Muscle of arm (tissue), 1 donor: ENCODE measurements at regions not wholly inside any gene's neighbourhood (a gene's known extent, or its start where the extent isn't known, plus 50 kb on each side); places are given as distances from the start of the nearest gene placed in this dataset.

Source experiments
- DNase-seq: peaks from one replicate; pipeline ENCODE4 v3.0.0-alpha.2; 2013

DNA sequence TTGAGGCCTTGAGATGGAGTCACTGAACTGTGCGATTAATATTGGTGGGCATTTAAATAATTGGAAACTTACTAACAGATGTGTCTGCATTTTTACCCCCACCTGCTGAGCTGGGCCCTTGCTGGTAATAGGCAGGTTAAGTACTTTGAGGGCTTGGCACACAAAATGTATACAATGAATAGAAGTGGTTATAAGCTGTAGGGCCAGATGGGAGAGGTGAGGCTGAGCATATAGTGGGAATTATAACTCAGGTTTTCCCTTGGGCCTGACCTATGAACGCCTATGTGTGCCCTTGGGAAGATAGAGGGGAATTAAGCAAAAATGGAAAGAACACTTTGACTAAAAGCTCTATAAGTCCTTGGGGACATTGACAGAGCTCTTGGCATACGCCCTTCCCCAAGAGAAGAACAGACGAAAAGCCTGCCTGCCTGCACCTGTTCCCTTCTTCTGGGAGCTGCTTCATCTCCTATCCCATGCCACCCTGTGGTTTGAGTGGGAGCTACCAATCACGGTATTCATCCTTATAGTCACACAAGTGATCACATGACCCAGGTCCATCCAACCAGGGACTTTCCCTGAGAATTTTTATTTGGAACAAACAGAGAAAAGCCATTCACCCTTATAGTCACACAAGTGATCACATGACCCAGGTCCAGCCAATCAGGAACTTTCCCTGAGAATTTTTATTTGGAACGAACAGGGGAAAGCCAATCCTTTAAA, 260.7 kb upstream of the CSF3R start:
- DNase-seq, result no peak

GRCh38 chr1:36741066-36741465, 258.4 kb upstream of the CSF3R start:
- no peak for DNase-seq

DNA sequence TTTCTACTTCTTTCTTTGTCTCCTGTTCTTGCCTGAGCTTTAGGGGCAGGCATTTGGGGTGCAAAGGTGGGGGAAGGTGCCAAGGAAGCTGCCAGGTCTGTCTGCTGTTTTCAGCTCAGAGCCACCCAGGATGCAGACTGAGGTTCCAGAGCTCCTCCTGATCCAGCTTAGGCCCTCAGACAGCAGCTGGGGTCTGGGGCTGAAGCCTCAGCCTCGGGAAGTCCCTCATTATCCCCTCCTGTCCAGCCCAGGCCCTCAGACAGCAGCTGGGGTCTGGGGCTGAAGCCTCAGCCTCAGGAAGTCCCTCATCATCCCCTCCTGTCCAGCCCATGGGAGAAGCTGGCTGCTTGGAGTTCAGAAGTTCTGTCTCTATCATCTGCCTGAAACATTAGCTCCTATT, 257.7 kb upstream of the CSF3R start:
- no peak for DNase-seq

DNA sequence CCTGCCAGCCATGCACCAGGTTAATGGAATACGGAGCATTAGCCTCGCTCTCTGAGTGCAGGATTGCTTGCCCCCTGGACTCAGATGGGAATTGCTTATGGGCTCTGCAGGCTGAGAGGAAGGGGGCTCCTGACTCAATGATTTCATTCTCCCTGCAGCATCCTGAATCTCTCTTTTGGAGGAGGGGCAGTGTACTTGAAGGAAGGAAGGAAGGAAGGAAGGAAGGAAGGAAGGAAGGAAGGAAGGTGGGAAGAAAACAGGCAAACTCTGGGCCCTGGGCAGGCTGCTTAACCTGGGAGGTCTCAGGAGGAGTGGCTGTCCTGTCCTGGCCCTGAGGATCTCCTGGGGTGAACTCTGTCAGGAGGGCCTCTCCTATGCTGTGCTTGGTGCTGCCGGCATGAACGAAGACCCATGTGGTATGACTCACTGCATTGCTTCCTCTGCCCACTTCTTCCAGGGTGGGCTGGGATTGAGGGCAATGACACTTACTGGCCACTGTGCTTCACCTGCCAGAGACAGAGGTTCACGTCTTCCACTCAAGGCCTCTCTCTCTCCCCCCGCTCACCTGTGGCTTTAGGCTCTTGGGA, 257.1 kb upstream of the CSF3R start:
- no peak for DNase-seq

- DNase-seq, result no peak
Observed at GRCh38 chr1:36738245-36738644, 255.5 kb upstream of the CSF3R start.

GRCh38 chr1:36737767-36738166, 255.1 kb upstream of the CSF3R start:
- DNase-seq, result no peak

DNA sequence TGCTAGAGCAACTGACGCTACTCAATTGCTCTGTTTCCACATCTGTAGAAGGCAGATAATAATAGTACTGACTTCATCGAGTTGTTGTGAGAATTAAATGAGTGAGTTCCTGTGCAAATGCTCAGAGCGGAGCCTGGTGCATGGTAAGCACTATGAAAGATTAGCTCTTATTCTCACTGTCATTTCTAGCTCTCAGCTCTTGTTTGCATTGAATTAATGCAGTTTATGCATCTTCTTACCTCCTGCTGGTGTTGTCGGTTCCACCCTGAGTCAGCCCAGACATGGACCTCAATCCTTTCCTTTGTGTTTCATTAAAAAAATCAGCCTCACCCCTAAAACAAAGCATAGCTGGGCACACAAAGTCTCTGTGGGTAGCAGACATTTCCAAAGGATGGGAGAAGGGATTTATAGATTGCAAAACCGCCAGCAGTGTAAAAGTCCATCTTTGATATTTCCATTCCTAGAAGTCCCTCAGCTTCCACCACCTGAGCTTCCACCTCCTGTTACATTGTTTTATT, 254.4 kb upstream of the CSF3R start:
- DNase-seq, result no peak

GRCh38 chr1:36735939-36736730, 253.4 kb upstream of the CSF3R start:
- DNase-seq, result no peak

GRCh38 chr1:36735436-36735835, 252.7 kb upstream of the CSF3R start:
- no peak for DNase-seq

GRCh38 chr1:36734356-36734755, 251.6 kb upstream of the CSF3R start:
- no peak for DNase-seq

GRCh38 chr1:36733748-36734147, 251.0 kb upstream of the CSF3R start:
- no peak for DNase-seq

GRCh38 chr1:36732015-36732356, 249.3 kb upstream of the CSF3R start:
- no peak for DNase-seq

GRCh38 chr1:36731226-36732014, 248.7 kb upstream of the CSF3R start:
- no peak for DNase-seq

DNA sequence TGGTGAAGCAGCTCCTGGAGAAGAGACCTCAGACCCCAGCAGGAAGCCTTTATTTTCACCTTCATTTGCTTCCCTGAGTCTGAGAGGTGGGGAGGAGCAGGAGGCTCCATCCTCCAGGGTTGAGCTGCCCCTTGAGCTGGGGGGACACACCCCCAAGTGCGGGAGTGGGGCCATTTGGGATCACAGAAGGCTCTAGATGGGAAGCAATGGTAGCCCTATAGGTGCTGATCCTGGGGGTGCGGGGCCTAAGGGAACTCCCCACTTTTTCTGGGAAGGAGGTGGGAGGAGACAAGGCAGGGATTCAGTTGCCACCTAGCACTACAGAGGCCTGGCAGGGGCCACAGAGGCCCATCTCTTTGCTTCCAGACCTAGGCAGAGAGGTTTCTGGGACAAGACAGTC, 247.9 kb upstream of the CSF3R start:
- no peak for DNase-seq

- no peak for DNase-seq
Observed at GRCh38 chr1:36729716-36730510, 247.2 kb upstream of the CSF3R start.

DNA sequence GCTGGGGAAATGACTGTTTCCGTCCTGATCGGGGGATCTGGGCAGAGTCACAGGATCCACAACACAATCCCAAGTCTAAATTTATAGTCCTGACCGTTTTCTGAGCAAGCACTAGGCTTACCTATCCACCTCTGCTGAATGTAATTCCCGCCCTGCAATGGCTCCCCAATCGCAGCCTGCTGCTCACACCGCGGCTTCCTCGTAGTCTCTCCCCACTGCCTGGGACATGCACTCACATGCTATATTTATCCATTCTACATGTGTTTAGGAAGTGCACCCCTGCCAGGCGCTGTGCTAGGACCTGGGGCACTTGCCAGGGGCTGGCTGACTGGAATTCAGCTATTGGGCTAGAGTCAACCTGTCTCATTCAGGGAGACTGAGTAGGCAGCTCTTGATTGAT, 246.6 kb upstream of the CSF3R start:
- DNase-seq, result no peak

DNA sequence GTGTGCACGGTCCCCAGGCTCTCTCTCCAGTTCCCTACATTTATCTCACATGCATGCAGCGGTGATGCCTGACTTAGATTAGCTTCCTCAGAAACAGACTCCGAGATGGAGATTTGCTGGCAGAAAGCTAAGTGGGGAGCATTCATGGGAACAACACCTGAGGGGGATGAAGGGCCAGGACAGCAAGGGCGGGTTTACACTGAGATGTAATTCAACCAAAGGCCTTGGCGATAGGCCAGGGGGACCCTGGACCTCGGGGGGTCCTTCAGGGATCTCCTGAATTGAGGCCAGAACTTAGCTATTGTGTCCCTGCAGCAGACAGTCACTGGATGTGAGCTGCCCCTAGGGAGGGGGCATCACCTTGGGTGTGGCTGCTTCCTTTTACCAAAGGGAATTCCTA, 246.1 kb upstream of the CSF3R start:
- no peak for DNase-seq

- no peak for DNase-seq
Observed at GRCh38 chr1:36728051-36728450, 245.3 kb upstream of the CSF3R start.

DNA sequence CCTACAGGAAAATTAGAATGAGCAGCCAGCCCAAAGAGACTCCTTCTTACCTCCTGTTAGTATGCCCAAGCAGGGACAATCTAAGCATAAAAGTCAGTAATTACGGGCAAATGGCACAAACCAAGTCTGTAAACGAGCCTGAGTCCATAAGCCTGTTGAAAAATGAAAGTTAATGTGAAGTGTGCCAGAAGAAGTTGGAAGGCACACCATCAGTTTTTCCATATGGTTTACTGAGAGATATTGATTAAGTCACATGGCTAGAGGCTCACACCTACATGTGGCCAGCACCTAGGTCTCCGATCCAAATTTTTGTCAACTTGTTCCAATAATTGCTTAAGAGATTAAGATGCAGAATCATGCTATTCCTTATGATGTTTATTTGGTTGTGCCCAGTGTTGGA, 242.4 kb upstream of the CSF3R start:
- no peak for DNase-seq

GRCh38 chr1:36723813-36724212, 241.1 kb upstream of the CSF3R start:
- no peak for DNase-seq

DNA sequence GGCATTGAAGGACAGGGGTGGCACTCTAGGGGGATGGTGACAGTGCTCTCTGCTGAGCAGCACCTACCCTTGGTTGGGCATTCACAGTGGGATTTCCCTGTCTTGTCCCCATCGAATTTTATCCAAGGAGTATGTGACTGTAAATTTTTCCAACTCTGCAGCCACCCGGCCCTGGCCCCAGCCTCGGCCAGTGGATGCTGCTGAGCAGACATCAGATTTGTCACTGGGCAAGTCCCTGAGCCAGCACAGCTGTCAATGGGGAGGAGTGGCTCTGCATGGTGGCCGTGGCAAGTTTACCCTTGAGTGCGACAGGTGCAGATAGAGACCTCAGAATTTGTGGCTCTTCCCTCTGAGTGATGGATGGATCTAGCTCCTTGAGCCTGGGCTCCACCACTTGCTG, 240.2 kb upstream of the CSF3R start:
- DNase-seq, result no peak
